PC-9 (cell line): ENCODE measurements at regions not wholly inside any gene's neighbourhood (a gene's known extent, or its start where the extent isn't known, plus 50 kb on each side); places are given as distances from the start of the nearest gene placed in this dataset.

ENCODE experiments used
- BruUV-seq: library from RNA; stranded (reverse); fragments of 400-500 nt; replicated peaks from 2 replicates; lab custom pipeline; 2021; lab: Mats Ljungman, UMichigan
- CTCF ChIA-PET: fragments of 300-600 bp; sonication (Branson Sonifier 250); formaldehyde crosslinking; loops from one replicate; lab custom pipeline; 2022; ENCODE audit warnings: antibody characterized with exemption; lab: Charles Lee
- POLR2A ChIA-PET: fragments of 300-600 bp; sonication (Branson Sonifier 250); formaldehyde crosslinking; loops from one replicate; lab custom pipeline; 2022; ENCODE audit warnings: antibody characterized with exemption; ENCODE audit not compliant: unreplicated experiment; lab: Charles Lee
- DNase-seq, 2 experiments: peaks; one replicate each; pipeline versions ENCODE4 v3.0.0 to v3.0.0-alpha.2; 2015 to 2022; ENCODE audit warnings: mixed read lengths in 1 of 2
- H2AFZ ChIP-seq: fragments of 200-600 bp; sonication (generic); 2 replicates; pipeline ENCODE4 v1.8.1; 2017; ENCODE audit warnings: antibody characterized with exemption
- H3F3A ChIP-seq: fragments of 200-600 bp; sonication (generic); 2 replicates; pipeline ENCODE4 v1.8.1; 2017; ENCODE audit warnings: antibody characterized with exemption, mild to moderate bottlenecking, low read depth; ENCODE audit not compliant: insufficient read depth
- H3K27ac ChIP-seq: fragments of 200-600 bp; sonication (generic); 2 replicates; pipeline ENCODE4 v1.6.1; 2016; ENCODE audit warnings: mixed run types
- H3K27me3 ChIP-seq: fragments of 200-600 bp; sonication (generic); 2 replicates; pipeline ENCODE4 v1.6.1; 2016; ENCODE audit warnings: low read depth, mixed run types; ENCODE audit not compliant: insufficient read depth
- H3K36me3 ChIP-seq: fragments of 200-600 bp; sonication (generic); 2 replicates; pipeline ENCODE4 v1.6.1; 2016; ENCODE audit warnings: low read depth, mixed run types
- H3K4me1 ChIP-seq: fragments of 200-600 bp; sonication (generic); replicated peaks from 2 replicates; pipeline ENCODE4 v1.6.1; 2016; ENCODE audit warnings: mixed run types; ENCODE audit not compliant: insufficient read depth
- H3K4me2 ChIP-seq: fragments of 200-600 bp; sonication (generic); 2 replicates; pipeline ENCODE4 v1.6.1; 2017; ENCODE audit warnings: mixed run types
- H3K4me3 ChIP-seq: fragments of 200-600 bp; sonication (generic); 2 replicates; pipeline ENCODE4 v1.6.1; 2016; ENCODE audit warnings: mixed run types
- H3K79me2 ChIP-seq: fragments of 200-600 bp; sonication (generic); 2 replicates; pipeline ENCODE4 v1.6.1; 2017; ENCODE audit warnings: low read depth, mixed run types
- H3K9me2 ChIP-seq: fragments of 200-600 bp; sonication (generic); 2 replicates; pipeline ENCODE4 v1.8.1; 2017; ENCODE audit warnings: mild to moderate bottlenecking; ENCODE audit not compliant: insufficient read depth
- H3K9me3 ChIP-seq: fragments of 200-600 bp; sonication (generic); 2 replicates; pipeline ENCODE4 v1.8.1; 2016; ENCODE audit warnings: low read depth; ENCODE audit not compliant: insufficient read depth
- H4K20me1 ChIP-seq: fragments of 200-600 bp; sonication (generic); 2 replicates; pipeline ENCODE4 v1.8.1; 2017; ENCODE audit not compliant: insufficient read depth
- EZH2 ChIP-seq: fragments of 200-600 bp; sonication (generic); IDR thresholded peaks from 2 replicates; pipeline ENCODE4 v1.8.0; 2017; ENCODE audit warnings: antibody characterized with exemption, low read depth
- intact Hi-C: fragments of 100-400 bp; cut with micrococcal nuclease; formaldehyde crosslinking; loops from one replicate; pipeline ENCODE4 v1.10.0; 2022; ENCODE audit not compliant: unreplicated experiment
- TF ChIP-seq, protein P1 (sequence below): fragments of 200-600 bp; sonication (generic); conservative IDR thresholded peaks from 2 replicates; pipeline ENCODE4 v1.6.1; 2017; ENCODE audit warnings: mixed run types, antibody characterized with exemption, mild to moderate bottlenecking, moderate library complexity

DNA sequence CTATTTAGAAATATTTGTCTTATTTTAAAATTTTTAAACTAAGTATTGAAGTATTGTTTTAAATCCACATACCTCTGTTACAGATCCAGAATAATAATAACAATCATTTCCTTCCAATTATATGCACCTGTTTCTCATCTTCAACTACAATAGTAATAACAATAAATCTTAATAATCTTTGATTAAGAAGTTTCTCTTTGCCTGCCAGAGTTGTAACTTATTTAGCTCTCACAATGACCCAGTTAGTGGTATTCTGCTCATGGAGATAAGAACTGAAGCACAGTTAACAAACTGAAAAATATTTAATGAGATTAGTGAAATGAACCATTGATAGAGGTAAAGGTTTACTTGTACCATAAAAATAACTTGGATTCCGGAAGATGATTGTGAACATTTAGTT lies 796.3 kb downstream of the LUZP2 start:
- Histone ChIP-seq H3K4me1 (no peaks in the 10 kb centered on the region), H3K79me2 (no peaks in the 10 kb centered on the region), H3K9me3 (no peaks in the 10 kb centered on the region), H3K9me2 (no peaks in the 10 kb centered on the region), H3K4me2 (no peak overlapping the region), H3F3A (no peaks in the 10 kb centered on the region), H4K20me1 (no peaks in the 10 kb centered on the region), H2AFZ (no peak overlapping the region), H3K4me3 (no peak overlapping the region), H3K36me3 (no peaks in the 10 kb centered on the region), H3K27me3 (no peaks in the 10 kb centered on the region), H3K27ac (no peak overlapping the region)
- ChIA-PET CTCF (no interaction called here), POLR2A (interaction anchor here (0.6 kb wide), 1 partner anchor 13 kb away, joined by 6 read pairs; no protein-coding TSS in a partner anchor)
- intact Hi-C loops: no loop called here
- BruUV-seq: no TSS peak
- TF ChIP-seq EZH2: no peak
- TF ChIP-seq, protein P1, sequence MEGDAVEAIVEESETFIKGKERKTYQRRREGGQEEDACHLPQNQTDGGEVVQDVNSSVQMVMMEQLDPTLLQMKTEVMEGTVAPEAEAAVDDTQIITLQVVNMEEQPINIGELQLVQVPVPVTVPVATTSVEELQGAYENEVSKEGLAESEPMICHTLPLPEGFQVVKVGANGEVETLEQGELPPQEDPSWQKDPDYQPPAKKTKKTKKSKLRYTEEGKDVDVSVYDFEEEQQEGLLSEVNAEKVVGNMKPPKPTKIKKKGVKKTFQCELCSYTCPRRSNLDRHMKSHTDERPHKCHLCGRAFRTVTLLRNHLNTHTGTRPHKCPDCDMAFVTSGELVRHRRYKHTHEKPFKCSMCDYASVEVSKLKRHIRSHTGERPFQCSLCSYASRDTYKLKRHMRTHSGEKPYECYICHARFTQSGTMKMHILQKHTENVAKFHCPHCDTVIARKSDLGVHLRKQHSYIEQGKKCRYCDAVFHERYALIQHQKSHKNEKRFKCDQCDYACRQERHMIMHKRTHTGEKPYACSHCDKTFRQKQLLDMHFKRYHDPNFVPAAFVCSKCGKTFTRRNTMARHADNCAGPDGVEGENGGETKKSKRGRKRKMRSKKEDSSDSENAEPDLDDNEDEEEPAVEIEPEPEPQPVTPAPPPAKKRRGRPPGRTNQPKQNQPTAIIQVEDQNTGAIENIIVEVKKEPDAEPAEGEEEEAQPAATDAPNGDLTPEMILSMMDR: no peak
- DNase-seq: no peak

DNA sequence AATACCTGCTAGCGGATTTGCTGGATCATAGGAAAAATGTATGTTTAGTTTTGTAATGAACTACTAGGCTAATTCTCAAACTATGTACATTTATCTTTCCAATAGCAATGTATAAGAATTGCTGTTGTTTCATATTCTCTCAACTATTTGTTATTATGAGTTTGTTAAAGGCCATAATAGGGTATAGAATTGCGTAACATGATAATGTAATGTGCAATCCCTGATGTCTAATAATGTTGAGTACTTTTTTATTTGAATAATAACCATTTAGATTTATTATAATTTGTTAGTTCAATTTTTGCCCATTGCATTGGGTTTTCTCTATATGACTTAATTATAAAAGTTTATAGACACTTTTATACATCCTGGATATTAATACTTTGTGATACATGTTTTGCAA lies 801.6 kb downstream of the LUZP2 start:
- intact Hi-C loops: no loop called here
- Histone ChIP-seq H3K9me2 (no peaks in the 10 kb centered on the region), H2AFZ (no peak overlapping the region), H3K4me3 (no peak overlapping the region), H3K27ac (no peak overlapping the region), H3K36me3 (no peaks in the 10 kb centered on the region), H3F3A (no peaks in the 10 kb centered on the region), H4K20me1 (no peaks in the 10 kb centered on the region), H3K79me2 (no peaks in the 10 kb centered on the region), H3K4me2 (no peak overlapping the region), H3K4me1 (no peaks in the 10 kb centered on the region), H3K27me3 (no peaks in the 10 kb centered on the region), H3K9me3 (no peaks in the 10 kb centered on the region)
- no peak for TF ChIP-seq EZH2
- TF ChIP-seq, protein P1: no peak
- CTCF ChIA-PET: no interaction called here
- no TSS peak for BruUV-seq
- no peak for DNase-seq
- POLR2A ChIA-PET: no interaction called here

DNA sequence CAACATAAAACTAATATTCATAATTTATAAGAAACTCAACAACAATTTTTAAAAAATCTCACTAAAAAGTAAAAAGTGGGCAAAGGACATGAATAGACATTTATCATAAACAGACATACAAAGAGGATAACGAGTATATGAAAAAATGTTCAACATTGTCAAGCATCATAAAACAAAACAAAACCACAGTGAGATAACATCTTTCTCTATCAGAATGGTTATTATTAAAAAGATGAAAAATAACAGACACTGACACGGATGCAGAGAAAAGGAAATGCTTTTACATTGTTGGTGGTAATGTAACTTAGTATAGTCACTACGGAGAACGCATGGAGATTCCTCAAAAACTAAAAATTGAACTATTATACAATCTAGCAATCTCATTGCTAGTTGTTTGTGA lies 813.0 kb downstream of the LUZP2 start:
- no peak for DNase-seq
- no TSS peak for BruUV-seq
- CTCF ChIA-PET: no interaction called here

More for the DNA sequence above, 813.0 kb downstream of the LUZP2 start:
- no peak overlapping the region for H3K4me3 ChIP-seq
- no peaks in the 10 kb centered on the region for H3K36me3 ChIP-seq
- H3K79me2 ChIP-seq: no peaks in the 10 kb centered on the region
- H3K27me3 ChIP-seq: no peaks in the 10 kb centered on the region
- no peaks in the 10 kb centered on the region for H4K20me1 ChIP-seq
- H2AFZ ChIP-seq: no peak overlapping the region
- no peaks in the 10 kb centered on the region for H3K9me2 ChIP-seq
- intact Hi-C loops: no loop called here
- no peak overlapping the region for H3K4me2 ChIP-seq
- H3F3A ChIP-seq: no peaks in the 10 kb centered on the region
- H3K4me1 ChIP-seq: no peaks in the 10 kb centered on the region
- POLR2A ChIA-PET: no interaction called here
- no peaks in the 10 kb centered on the region for H3K9me3 ChIP-seq
- TF ChIP-seq, protein P1: no peak
- TF ChIP-seq EZH2: no peak
- no peak overlapping the region for H3K27ac ChIP-seq
